H9 (cell line): ENCODE measurements at regions not wholly inside any gene's neighbourhood (a gene's known extent, or its start where the extent isn't known, plus 50 kb on each side); places are given as distances from the start of the nearest gene placed in this dataset.

ENCODE experiments used
- DNase-seq: peaks from one replicate; pipeline ENCODE4 v3.0.0-alpha.2; 2017
- H2AFZ ChIP-seq: one replicate; pipeline ENCODE4 v1.6.1; 2013; ENCODE audit warnings: mild to moderate bottlenecking, low read length, control low read depth, moderate library complexity
- H2AK5ac ChIP-seq: 2 replicates; pipeline ENCODE4 v1.6.1; 2013; ENCODE audit warnings: low read length, control low read depth, mixed read lengths; ENCODE audit not compliant: insufficient read length
- H2BK120ac ChIP-seq: one replicate; pipeline ENCODE4 v1.6.1; 2013; ENCODE audit warnings: low read depth, mild to moderate bottlenecking, low read length, control low read depth, inconsistent platforms; ENCODE audit not compliant: poor library complexity, severe bottlenecking
- H2BK12ac ChIP-seq: 2 replicates; pipeline ENCODE4 v1.6.1; 2013; ENCODE audit warnings: low read length, control low read depth, mixed read lengths, low read depth; ENCODE audit not compliant: insufficient read length
- H2BK15ac ChIP-seq: 2 replicates; pipeline ENCODE4 v1.6.1; 2013; ENCODE audit warnings: low read depth, low read length, control low read depth
- H2BK20ac ChIP-seq: one replicate; pipeline ENCODE4 v1.6.1; 2013; ENCODE audit warnings: low read depth, mild to moderate bottlenecking, low read length, control low read depth, inconsistent platforms; ENCODE audit not compliant: poor library complexity, severe bottlenecking
- H2BK5ac ChIP-seq: 2 replicates; pipeline ENCODE4 v1.6.1; 2013; ENCODE audit warnings: low read length, control low read depth, mixed read lengths; ENCODE audit not compliant: insufficient read length
- H3K14ac ChIP-seq: 2 replicates; pipeline ENCODE4 v1.6.1; 2013; ENCODE audit warnings: low read length, control low read depth; ENCODE audit not compliant: insufficient read depth
- H3K18ac ChIP-seq: 2 replicates; pipeline ENCODE4 v1.6.1; 2013; ENCODE audit warnings: low read depth, mild to moderate bottlenecking, mixed read lengths, low read length, control low read depth; ENCODE audit not compliant: insufficient read length
- H3K23ac ChIP-seq: 2 replicates; pipeline ENCODE4 v1.6.1; 2013; ENCODE audit warnings: low read length, control low read depth, mixed read lengths, low read depth; ENCODE audit not compliant: insufficient read length
- H3K23me2 ChIP-seq: 2 replicates; pipeline ENCODE4 v1.6.1; 2013; ENCODE audit warnings: low read depth, mild to moderate bottlenecking, mixed read lengths, low read length, control low read depth; ENCODE audit not compliant: insufficient read length, poor library complexity, severe bottlenecking
- H3K27ac ChIP-seq: 2 replicates; pipeline ENCODE4 v1.5.1; 2013; ENCODE audit warnings: low read length, control low read depth, mixed read lengths, low read depth; ENCODE audit not compliant: insufficient read length
- H3K27me3 ChIP-seq: 2 replicates; pipeline ENCODE4 v1.6.1; 2013; ENCODE audit warnings: low read length, control low read depth, inconsistent platforms; ENCODE audit not compliant: insufficient read depth
- H3K4ac ChIP-seq: 2 replicates; pipeline ENCODE4 v1.6.1; 2013; ENCODE audit warnings: low read depth, mild to moderate bottlenecking, control low read depth, inconsistent platforms, low read length, moderate library complexity
- H3K4me1 ChIP-seq: 2 replicates; pipeline ENCODE4 v1.6.1; 2013; ENCODE audit warnings: low read length, control low read depth, inconsistent platforms; ENCODE audit not compliant: insufficient read depth
- H3K4me2 ChIP-seq: 2 replicates; pipeline ENCODE4 v1.6.1; 2013; ENCODE audit warnings: low read length, control low read depth, mixed read lengths; ENCODE audit not compliant: insufficient read length, insufficient read depth
- H3K56ac ChIP-seq: 2 replicates; pipeline ENCODE4 v1.6.1; 2013; ENCODE audit warnings: low read depth, mild to moderate bottlenecking, mixed read lengths, low read length, control low read depth; ENCODE audit not compliant: insufficient read length
- H3K79me1 ChIP-seq: 2 replicates; pipeline ENCODE4 v1.6.1; 2013; ENCODE audit warnings: low read depth, mild to moderate bottlenecking, moderate library complexity, low read length, control low read depth, inconsistent platforms; ENCODE audit not compliant: insufficient read depth, poor library complexity, severe bottlenecking
- H3K79me2 ChIP-seq: 2 replicates; pipeline ENCODE4 v1.6.1; 2013; ENCODE audit warnings: low read length, control low read depth, inconsistent platforms; ENCODE audit not compliant: insufficient read depth
- H3K9ac ChIP-seq: 2 replicates; pipeline ENCODE4 v1.6.1; 2013; ENCODE audit warnings: low read length, control low read depth, mixed read lengths; ENCODE audit not compliant: insufficient read length; ENCODE audit errors: extremely low read depth
- H3K9me3 ChIP-seq: one replicate; pipeline ENCODE4 v1.6.1; 2013; ENCODE audit warnings: low read depth, low read length, inconsistent platforms; ENCODE audit not compliant: control insufficient read depth
- H3T11ph ChIP-seq: one replicate; pipeline ENCODE4 v1.6.1; 2013; ENCODE audit warnings: mild to moderate bottlenecking, low read length, control low read depth, inconsistent platforms
- H4K20me1 ChIP-seq: one replicate; pipeline ENCODE4 v1.6.1; 2013; ENCODE audit not compliant: control insufficient read depth, insufficient read length, insufficient read depth
- H4K5ac ChIP-seq: 2 replicates; pipeline ENCODE4 v1.6.1; 2013; ENCODE audit warnings: low read depth, mild to moderate bottlenecking, mixed read lengths, low read length, control low read depth; ENCODE audit not compliant: insufficient read length
- H4K8ac ChIP-seq: replicated peaks from 2 replicates; pipeline ENCODE4 v1.6.1; 2013; ENCODE audit warnings: low read length, control low read depth, mixed read lengths, low read depth; ENCODE audit not compliant: insufficient read length
- H4K91ac ChIP-seq: 2 replicates; pipeline ENCODE4 v1.6.1; 2013; ENCODE audit warnings: low read depth, mild to moderate bottlenecking, moderate library complexity, mixed read lengths, low read length, control low read depth; ENCODE audit not compliant: insufficient read length
- H3K27ac Mint-ChIP-seq, 3 experiments: 2 replicates in 2 of 3; 3 replicates in 1 of 3; pipeline ENCODE4 v1.8.0; 2020 to 2021; ENCODE audit warnings: mixed read lengths in 3 of 3, mild to moderate bottlenecking in 1 of 3, moderate library complexity in 1 of 3
- H3K27me3 Mint-ChIP-seq: 2 replicates; pipeline ENCODE4 v1.8.0; 2021; ENCODE audit warnings: low read depth, mild to moderate bottlenecking, moderate library complexity, mixed read lengths
- H3K36me3 Mint-ChIP-seq, 3 experiments: 2 replicates in 2 of 3; 3 replicates in 1 of 3; pipeline ENCODE4 v1.8.0; 2020 to 2021; ENCODE audit warnings: low read depth in 3 of 3, mixed read lengths in 3 of 3; ENCODE audit not compliant: insufficient read depth in 1 of 3
- H3K4me1 Mint-ChIP-seq, 2 experiments: 2 replicates each; pipeline ENCODE4 v1.8.0; 2020; ENCODE audit warnings: mixed read lengths in 2 of 2
- H3K4me3 Mint-ChIP-seq, 2 experiments: 2 replicates in 1 of 2; 3 replicates in 1 of 2; pipeline ENCODE4 v1.8.0; 2020 to 2021; ENCODE audit warnings: mild to moderate bottlenecking in 2 of 2, mixed read lengths in 2 of 2, moderate library complexity in 1 of 2
- H3K9me3 Mint-ChIP-seq, 2 experiments: 2 replicates in 1 of 2; 3 replicates in 1 of 2; pipeline ENCODE4 v1.8.0; 2020; ENCODE audit warnings: mild to moderate bottlenecking in 2 of 2, mixed read lengths in 2 of 2, moderate library complexity in 1 of 2
- WGBS: extraction: QIAGEN DNeasy Blood & Tissue Kit; methylation state at CpG from one replicate; pipeline ENCODE4 v1.1.7; 2013; ENCODE audit warnings: missing lambda C conversion rate, low lambda C conversion rate, mixed read lengths; ENCODE audit not compliant: insufficient read length; ENCODE audit errors: extremely low coverage; 5-methylcytosine and 5-hydroxymethylcytosine counted together
- TF ChIP-seq, protein P1 (sequence below): fragments of 200-600 bp; sonication (generic); conservative IDR thresholded peaks from 3 replicates; pipeline ENCODE4 v1.8.0; 2021; ENCODE audit warnings: antibody characterized with exemption, mild to moderate bottlenecking

DNA sequence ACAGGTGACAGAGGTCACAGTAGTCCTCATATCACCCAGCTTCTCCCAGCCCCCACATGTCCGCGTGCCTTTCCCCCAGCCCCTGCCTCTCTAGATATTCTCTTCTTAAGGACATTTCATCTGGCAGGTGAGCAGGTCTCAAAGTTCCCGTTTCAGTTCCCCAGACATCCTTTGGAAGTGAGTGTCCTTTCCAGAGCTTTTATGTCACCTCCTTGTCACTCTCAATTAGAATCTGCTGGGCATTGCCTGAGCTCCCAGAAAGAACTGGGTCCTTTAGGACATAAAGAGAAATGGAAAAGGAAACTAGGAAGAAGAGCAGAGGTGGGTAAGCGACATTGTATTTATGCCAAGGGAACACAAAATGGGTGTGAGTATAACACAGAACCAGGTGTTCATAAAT lies 66.9 kb upstream of the CEP85L start:
- Histone ChIP-seq H3K79me1 (no peaks in the 10 kb centered on the region), H2AFZ (no peak overlapping the region), H2BK12ac (no peak overlapping the region), H2BK120ac (no peak overlapping the region), H2AK5ac (no peak overlapping the region), H3K4me1 (no peaks in the 10 kb centered on the region), H3K27me3 (no peaks in the 10 kb centered on the region), H3K27ac (no peak overlapping the region), H4K20me1 (no peaks in the 10 kb centered on the region), H2BK20ac (no peak overlapping the region), H2BK5ac (no peak overlapping the region), H3K23ac (no peak overlapping the region), H3K9ac (no peak overlapping the region), H2BK15ac (no peak overlapping the region), H3K4me2 (no peak overlapping the region), H4K5ac (no peak overlapping the region), H3K79me2 (no peaks in the 10 kb centered on the region), H3K4ac (no peak overlapping the region), H3T11ph (no peak overlapping the region), H4K8ac (no peak overlapping the region), H3K18ac (no peak overlapping the region), H3K23me2 (no peaks in the 10 kb centered on the region), H3K9me3 (no peaks in the 10 kb centered on the region), H3K56ac (no peak overlapping the region), H3K14ac (no peak overlapping the region), H4K91ac (no peak overlapping the region)
- H3K4me1 Mint-ChIP-seq, result peaks cover 0 to 4% of the 10 kb centered on the region in 2 experiments; a peak in 1 of 4 replicates
- no CpG with 5 or more reads among the region's 4 CpGs for WGBS
- no peaks in the 10 kb centered on the region for H3K9me3 Mint-ChIP-seq
- H3K36me3 Mint-ChIP-seq, result no peaks in the 10 kb centered on the region
- peaks cover 3% of the 10 kb centered on the region; the same call in 1 of the 2 replicates for H3K27me3 Mint-ChIP-seq
- no peak overlapping the region for H3K4me3 Mint-ChIP-seq
- DNase-seq, result no peak
- H3K27ac Mint-ChIP-seq, result no peak overlapping the region
- TF ChIP-seq, protein P1, sequence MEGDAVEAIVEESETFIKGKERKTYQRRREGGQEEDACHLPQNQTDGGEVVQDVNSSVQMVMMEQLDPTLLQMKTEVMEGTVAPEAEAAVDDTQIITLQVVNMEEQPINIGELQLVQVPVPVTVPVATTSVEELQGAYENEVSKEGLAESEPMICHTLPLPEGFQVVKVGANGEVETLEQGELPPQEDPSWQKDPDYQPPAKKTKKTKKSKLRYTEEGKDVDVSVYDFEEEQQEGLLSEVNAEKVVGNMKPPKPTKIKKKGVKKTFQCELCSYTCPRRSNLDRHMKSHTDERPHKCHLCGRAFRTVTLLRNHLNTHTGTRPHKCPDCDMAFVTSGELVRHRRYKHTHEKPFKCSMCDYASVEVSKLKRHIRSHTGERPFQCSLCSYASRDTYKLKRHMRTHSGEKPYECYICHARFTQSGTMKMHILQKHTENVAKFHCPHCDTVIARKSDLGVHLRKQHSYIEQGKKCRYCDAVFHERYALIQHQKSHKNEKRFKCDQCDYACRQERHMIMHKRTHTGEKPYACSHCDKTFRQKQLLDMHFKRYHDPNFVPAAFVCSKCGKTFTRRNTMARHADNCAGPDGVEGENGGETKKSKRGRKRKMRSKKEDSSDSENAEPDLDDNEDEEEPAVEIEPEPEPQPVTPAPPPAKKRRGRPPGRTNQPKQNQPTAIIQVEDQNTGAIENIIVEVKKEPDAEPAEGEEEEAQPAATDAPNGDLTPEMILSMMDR, result no peak
